Kidney epithelial cell (primary cell): ENCODE measurements at regions not wholly inside any gene's neighbourhood (a gene's known extent, or its start where the extent isn't known, plus 50 kb on each side); places are given as distances from the start of the nearest gene placed in this dataset.

Source experiments
- DNase-seq: peaks from one replicate; pipeline ENCODE4 v3.0.0-alpha.2; 2010; ENCODE audit warnings: low read depth
- H3K27me3 ChIP-seq: 2 replicates; pipeline ENCODE4 v1.6.0; 2011; ENCODE audit warnings: low read length; ENCODE audit not compliant: control insufficient read depth, insufficient read depth
- H3K36me3 ChIP-seq: 2 replicates; pipeline ENCODE4 v1.5.1; 2011; ENCODE audit warnings: low read length; ENCODE audit not compliant: control insufficient read depth, insufficient read depth
- H3K4me3 ChIP-seq: 2 replicates; pipeline ENCODE4 v1.5.1; 2011; ENCODE audit warnings: low read depth, mild to moderate bottlenecking, control low read depth, low read length
- TF ChIP-seq, protein P1 (sequence below): IDR thresholded peaks from 2 replicates; pipeline ENCODE4 v1.5.1; 2011; ENCODE audit warnings: mild to moderate bottlenecking, moderate library complexity, low read length, control low read depth, inconsistent platforms; ENCODE audit not compliant: insufficient read depth, poor library complexity, severe bottlenecking

GRCh38 chr1:5488448-5488847, 503.8 kb downstream of the NPHP4 start:
- no peaks in the 10 kb centered on the region for H3K27me3 ChIP-seq
- DNase-seq: no peak
- H3K36me3 ChIP-seq: no peaks in the 10 kb centered on the region
- TF ChIP-seq, protein P1, sequence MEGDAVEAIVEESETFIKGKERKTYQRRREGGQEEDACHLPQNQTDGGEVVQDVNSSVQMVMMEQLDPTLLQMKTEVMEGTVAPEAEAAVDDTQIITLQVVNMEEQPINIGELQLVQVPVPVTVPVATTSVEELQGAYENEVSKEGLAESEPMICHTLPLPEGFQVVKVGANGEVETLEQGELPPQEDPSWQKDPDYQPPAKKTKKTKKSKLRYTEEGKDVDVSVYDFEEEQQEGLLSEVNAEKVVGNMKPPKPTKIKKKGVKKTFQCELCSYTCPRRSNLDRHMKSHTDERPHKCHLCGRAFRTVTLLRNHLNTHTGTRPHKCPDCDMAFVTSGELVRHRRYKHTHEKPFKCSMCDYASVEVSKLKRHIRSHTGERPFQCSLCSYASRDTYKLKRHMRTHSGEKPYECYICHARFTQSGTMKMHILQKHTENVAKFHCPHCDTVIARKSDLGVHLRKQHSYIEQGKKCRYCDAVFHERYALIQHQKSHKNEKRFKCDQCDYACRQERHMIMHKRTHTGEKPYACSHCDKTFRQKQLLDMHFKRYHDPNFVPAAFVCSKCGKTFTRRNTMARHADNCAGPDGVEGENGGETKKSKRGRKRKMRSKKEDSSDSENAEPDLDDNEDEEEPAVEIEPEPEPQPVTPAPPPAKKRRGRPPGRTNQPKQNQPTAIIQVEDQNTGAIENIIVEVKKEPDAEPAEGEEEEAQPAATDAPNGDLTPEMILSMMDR: no peak
- H3K4me3 ChIP-seq: no peak overlapping the region

- DNase-seq: no peak
- Histone ChIP-seq H3K36me3 (no peaks in the 10 kb centered on the region), H3K27me3 (no peaks in the 10 kb centered on the region), H3K4me3 (no peak overlapping the region)
- TF ChIP-seq, protein P1: no peak
Observed at GRCh38 chr1:5485968-5486696, 506.1 kb downstream of the NPHP4 start.

- Histone ChIP-seq H3K4me3 (no peak overlapping the region), H3K27me3 (no peaks in the 10 kb centered on the region), H3K36me3 (no peaks in the 10 kb centered on the region)
- TF ChIP-seq, protein P1: no peak
- DNase-seq: no peak
Observed at GRCh38 chr1:5485436-5485835, 506.8 kb downstream of the NPHP4 start.

DNA sequence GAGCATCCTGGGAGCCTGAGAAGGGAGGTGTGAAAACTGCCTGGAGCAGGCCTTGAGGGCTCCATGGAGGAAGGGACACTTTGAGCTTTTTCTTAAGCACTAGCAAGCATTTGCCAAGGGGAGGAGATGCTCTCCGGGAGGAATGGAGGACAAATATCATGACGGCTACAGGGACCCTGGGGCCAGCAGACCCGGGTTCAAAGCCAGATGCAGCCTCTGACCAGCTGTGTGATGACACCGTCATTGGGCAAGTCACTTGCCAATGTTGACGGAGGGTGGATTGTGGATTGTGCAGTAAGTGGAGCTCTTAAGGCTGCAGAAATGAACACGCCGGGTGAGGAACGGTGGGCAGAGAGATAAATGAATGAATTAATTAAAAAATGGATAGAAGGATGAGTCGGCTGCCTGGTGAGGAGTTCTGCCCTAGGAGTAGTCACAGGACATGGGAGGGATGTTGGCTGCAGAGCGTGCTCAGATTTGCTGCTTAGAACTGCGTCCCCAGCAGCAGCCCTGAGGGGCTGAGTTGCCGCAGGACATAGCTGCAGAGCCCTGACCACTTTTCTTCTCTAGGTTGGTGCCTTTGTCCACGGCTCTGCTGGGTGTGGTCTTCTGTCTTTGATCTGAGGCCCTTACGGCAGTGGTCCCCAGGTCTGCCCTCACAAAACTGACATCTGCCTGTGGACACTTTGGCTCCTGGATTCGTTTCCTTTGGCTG, 507.6 kb downstream of the NPHP4 start:
- no peak for DNase-seq
- no peaks in the 10 kb centered on the region for H3K27me3 ChIP-seq
- H3K36me3 ChIP-seq: no peaks in the 10 kb centered on the region
- H3K4me3 ChIP-seq: no peak overlapping the region
- TF ChIP-seq, protein P1: no peak

- Histone ChIP-seq H3K27me3 (no peaks in the 10 kb centered on the region), H3K36me3 (no peaks in the 10 kb centered on the region), H3K4me3 (no peak overlapping the region)
- DNase-seq: no peak
- TF ChIP-seq, protein P1: no peak
Observed at GRCh38 chr1:5481889-5482288, 510.3 kb downstream of the NPHP4 start.
